H9 (cell line): ENCODE measurements at regions not wholly inside any gene's neighbourhood (a gene's known extent, or its start where the extent isn't known, plus 50 kb on each side); places are given as distances from the start of the nearest gene placed in this dataset.

Source experiments
- DNase-seq: peaks from one replicate; pipeline ENCODE4 v3.0.0-alpha.2; 2017
- H2AFZ ChIP-seq: one replicate; pipeline ENCODE4 v1.6.1; 2013; ENCODE audit warnings: mild to moderate bottlenecking, low read length, control low read depth, moderate library complexity
- H2AK5ac ChIP-seq: 2 replicates; pipeline ENCODE4 v1.6.1; 2013; ENCODE audit warnings: low read length, control low read depth, mixed read lengths; ENCODE audit not compliant: insufficient read length
- H2BK120ac ChIP-seq: one replicate; pipeline ENCODE4 v1.6.1; 2013; ENCODE audit warnings: low read depth, mild to moderate bottlenecking, low read length, control low read depth, inconsistent platforms; ENCODE audit not compliant: poor library complexity, severe bottlenecking
- H2BK12ac ChIP-seq: 2 replicates; pipeline ENCODE4 v1.6.1; 2013; ENCODE audit warnings: low read length, control low read depth, mixed read lengths, low read depth; ENCODE audit not compliant: insufficient read length
- H2BK15ac ChIP-seq: 2 replicates; pipeline ENCODE4 v1.6.1; 2013; ENCODE audit warnings: low read depth, low read length, control low read depth
- H2BK20ac ChIP-seq: one replicate; pipeline ENCODE4 v1.6.1; 2013; ENCODE audit warnings: low read depth, mild to moderate bottlenecking, low read length, control low read depth, inconsistent platforms; ENCODE audit not compliant: poor library complexity, severe bottlenecking
- H2BK5ac ChIP-seq: 2 replicates; pipeline ENCODE4 v1.6.1; 2013; ENCODE audit warnings: low read length, control low read depth, mixed read lengths; ENCODE audit not compliant: insufficient read length
- H3K14ac ChIP-seq: 2 replicates; pipeline ENCODE4 v1.6.1; 2013; ENCODE audit warnings: low read length, control low read depth; ENCODE audit not compliant: insufficient read depth
- H3K18ac ChIP-seq: 2 replicates; pipeline ENCODE4 v1.6.1; 2013; ENCODE audit warnings: low read depth, mild to moderate bottlenecking, mixed read lengths, low read length, control low read depth; ENCODE audit not compliant: insufficient read length
- H3K23ac ChIP-seq: 2 replicates; pipeline ENCODE4 v1.6.1; 2013; ENCODE audit warnings: low read length, control low read depth, mixed read lengths, low read depth; ENCODE audit not compliant: insufficient read length
- H3K23me2 ChIP-seq: 2 replicates; pipeline ENCODE4 v1.6.1; 2013; ENCODE audit warnings: low read depth, mild to moderate bottlenecking, mixed read lengths, low read length, control low read depth; ENCODE audit not compliant: insufficient read length, poor library complexity, severe bottlenecking
- H3K27ac ChIP-seq: 2 replicates; pipeline ENCODE4 v1.5.1; 2013; ENCODE audit warnings: low read length, control low read depth, mixed read lengths, low read depth; ENCODE audit not compliant: insufficient read length
- H3K27me3 ChIP-seq: 2 replicates; pipeline ENCODE4 v1.6.1; 2013; ENCODE audit warnings: low read length, control low read depth, inconsistent platforms; ENCODE audit not compliant: insufficient read depth
- H3K4ac ChIP-seq: 2 replicates; pipeline ENCODE4 v1.6.1; 2013; ENCODE audit warnings: low read depth, mild to moderate bottlenecking, control low read depth, inconsistent platforms, low read length, moderate library complexity
- H3K4me1 ChIP-seq: 2 replicates; pipeline ENCODE4 v1.6.1; 2013; ENCODE audit warnings: low read length, control low read depth, inconsistent platforms; ENCODE audit not compliant: insufficient read depth
- H3K4me2 ChIP-seq: 2 replicates; pipeline ENCODE4 v1.6.1; 2013; ENCODE audit warnings: low read length, control low read depth, mixed read lengths; ENCODE audit not compliant: insufficient read length, insufficient read depth
- H3K56ac ChIP-seq: 2 replicates; pipeline ENCODE4 v1.6.1; 2013; ENCODE audit warnings: low read depth, mild to moderate bottlenecking, mixed read lengths, low read length, control low read depth; ENCODE audit not compliant: insufficient read length
- H3K79me1 ChIP-seq: 2 replicates; pipeline ENCODE4 v1.6.1; 2013; ENCODE audit warnings: low read depth, mild to moderate bottlenecking, moderate library complexity, low read length, control low read depth, inconsistent platforms; ENCODE audit not compliant: insufficient read depth, poor library complexity, severe bottlenecking
- H3K79me2 ChIP-seq: 2 replicates; pipeline ENCODE4 v1.6.1; 2013; ENCODE audit warnings: low read length, control low read depth, inconsistent platforms; ENCODE audit not compliant: insufficient read depth
- H3K9ac ChIP-seq: 2 replicates; pipeline ENCODE4 v1.6.1; 2013; ENCODE audit warnings: low read length, control low read depth, mixed read lengths; ENCODE audit not compliant: insufficient read length; ENCODE audit errors: extremely low read depth
- H3K9me3 ChIP-seq: one replicate; pipeline ENCODE4 v1.6.1; 2013; ENCODE audit warnings: low read depth, low read length, inconsistent platforms; ENCODE audit not compliant: control insufficient read depth
- H3T11ph ChIP-seq: one replicate; pipeline ENCODE4 v1.6.1; 2013; ENCODE audit warnings: mild to moderate bottlenecking, low read length, control low read depth, inconsistent platforms
- H4K20me1 ChIP-seq: one replicate; pipeline ENCODE4 v1.6.1; 2013; ENCODE audit not compliant: control insufficient read depth, insufficient read length, insufficient read depth
- H4K5ac ChIP-seq: 2 replicates; pipeline ENCODE4 v1.6.1; 2013; ENCODE audit warnings: low read depth, mild to moderate bottlenecking, mixed read lengths, low read length, control low read depth; ENCODE audit not compliant: insufficient read length
- H4K8ac ChIP-seq: replicated peaks from 2 replicates; pipeline ENCODE4 v1.6.1; 2013; ENCODE audit warnings: low read length, control low read depth, mixed read lengths, low read depth; ENCODE audit not compliant: insufficient read length
- H4K91ac ChIP-seq: 2 replicates; pipeline ENCODE4 v1.6.1; 2013; ENCODE audit warnings: low read depth, mild to moderate bottlenecking, moderate library complexity, mixed read lengths, low read length, control low read depth; ENCODE audit not compliant: insufficient read length
- H3K27ac Mint-ChIP-seq, 3 experiments: 2 replicates in 2 of 3; 3 replicates in 1 of 3; pipeline ENCODE4 v1.8.0; 2020 to 2021; ENCODE audit warnings: mixed read lengths in 3 of 3, mild to moderate bottlenecking in 1 of 3, moderate library complexity in 1 of 3
- H3K27me3 Mint-ChIP-seq: 2 replicates; pipeline ENCODE4 v1.8.0; 2021; ENCODE audit warnings: low read depth, mild to moderate bottlenecking, moderate library complexity, mixed read lengths
- H3K36me3 Mint-ChIP-seq, 3 experiments: 2 replicates in 2 of 3; 3 replicates in 1 of 3; pipeline ENCODE4 v1.8.0; 2020 to 2021; ENCODE audit warnings: low read depth in 3 of 3, mixed read lengths in 3 of 3; ENCODE audit not compliant: insufficient read depth in 1 of 3
- H3K4me1 Mint-ChIP-seq, 2 experiments: 2 replicates each; pipeline ENCODE4 v1.8.0; 2020; ENCODE audit warnings: mixed read lengths in 2 of 2
- H3K4me3 Mint-ChIP-seq, 2 experiments: 2 replicates in 1 of 2; 3 replicates in 1 of 2; pipeline ENCODE4 v1.8.0; 2020 to 2021; ENCODE audit warnings: mild to moderate bottlenecking in 2 of 2, mixed read lengths in 2 of 2, moderate library complexity in 1 of 2
- H3K9me3 Mint-ChIP-seq, 2 experiments: 2 replicates in 1 of 2; 3 replicates in 1 of 2; pipeline ENCODE4 v1.8.0; 2020; ENCODE audit warnings: mild to moderate bottlenecking in 2 of 2, mixed read lengths in 2 of 2, moderate library complexity in 1 of 2
- CTCF ChIP-seq: fragments of 200-600 bp; sonication (generic); conservative IDR thresholded peaks from 3 replicates; pipeline ENCODE4 v1.8.0; 2021; ENCODE audit warnings: antibody characterized with exemption, mild to moderate bottlenecking
- WGBS: extraction: QIAGEN DNeasy Blood & Tissue Kit; methylation state at CpG from one replicate; pipeline ENCODE4 v1.1.7; 2013; ENCODE audit warnings: missing lambda C conversion rate, low lambda C conversion rate, mixed read lengths; ENCODE audit not compliant: insufficient read length; ENCODE audit errors: extremely low coverage; 5-methylcytosine and 5-hydroxymethylcytosine counted together

GRCh38 chr11:21866781-21867180 is 326.1 kb upstream of the ANO5 start:
- no peaks in the 10 kb centered on the region for H3K79me1 ChIP-seq
- no peak for TF ChIP-seq CTCF
- H3K36me3 Mint-ChIP-seq, result no peaks in the 10 kb centered on the region
- H3K27me3 ChIP-seq, result no peaks in the 10 kb centered on the region
- no CpG with 5 or more reads among the region's 2 CpGs for WGBS
- no peak overlapping the region for H4K91ac ChIP-seq
- H3K9ac ChIP-seq, result no peak overlapping the region
- no peak overlapping the region for H3K18ac ChIP-seq
- no peaks in the 10 kb centered on the region for H3K79me2 ChIP-seq
- H3K4me3 Mint-ChIP-seq, result no peak overlapping the region
- no peak overlapping the region for H3K23ac ChIP-seq
- no peak overlapping the region for H3K27ac ChIP-seq
- no peak overlapping the region for H3K14ac ChIP-seq
- H3K4ac ChIP-seq, result no peak overlapping the region
- no peak overlapping the region for H3K56ac ChIP-seq
- no peak overlapping the region for H2BK12ac ChIP-seq
- H2BK5ac ChIP-seq, result no peak overlapping the region
- no peaks in the 10 kb centered on the region for H3K23me2 ChIP-seq
- H4K20me1 ChIP-seq, result no peaks in the 10 kb centered on the region
- H4K5ac ChIP-seq, result no peak overlapping the region
- DNase-seq, result no peak
- no peak overlapping the region for H2AFZ ChIP-seq
- peaks cover 24% of the 10 kb centered on the region for H3K27me3 Mint-ChIP-seq
- H4K8ac ChIP-seq, result no peak overlapping the region
- H3K4me1 ChIP-seq, result no peaks in the 10 kb centered on the region
- no peaks in the 10 kb centered on the region for H3K9me3 ChIP-seq
- no peak overlapping the region for H3T11ph ChIP-seq
- H2BK20ac ChIP-seq, result no peak overlapping the region
- no peak overlapping the region for H2AK5ac ChIP-seq
- no peak overlapping the region for H3K27ac Mint-ChIP-seq
- no peak overlapping the region for H2BK120ac ChIP-seq
- no peaks in the 10 kb centered on the region for H3K9me3 Mint-ChIP-seq
- H2BK15ac ChIP-seq, result no peak overlapping the region
- H3K4me2 ChIP-seq, result no peak overlapping the region
- no peaks in the 10 kb centered on the region for H3K4me1 Mint-ChIP-seq
